ENCODE measurements at regions not wholly inside any gene's neighbourhood (a gene's known extent, or its start where the extent isn't known, plus 50 kb on each side); places are given as distances from the start of the nearest gene placed in this dataset.

DNA sequence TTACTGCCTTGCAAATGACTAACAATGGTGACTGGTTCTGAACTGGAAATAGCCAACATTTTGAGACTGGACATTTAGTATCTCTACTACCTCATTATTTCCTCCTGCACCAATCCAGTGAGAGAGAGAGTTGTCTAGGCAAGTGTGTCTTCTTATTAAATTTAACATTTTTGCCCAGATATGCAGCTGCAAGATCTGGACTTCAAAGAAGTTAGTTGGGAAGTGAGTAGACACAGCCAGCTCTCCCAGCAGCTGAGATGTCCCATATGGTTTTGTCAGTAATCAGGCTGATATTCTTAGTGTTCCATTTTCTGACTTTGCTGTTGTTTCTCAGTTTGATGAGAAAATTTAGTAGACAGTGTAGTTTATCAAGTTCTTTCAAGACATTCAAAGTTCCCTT lies 1778.8 kb upstream of the CDH6 start:
- FAIRE-seq, result no peak

More for the DNA sequence above, 1778.8 kb upstream of the CDH6 start:
- no peaks in the 10 kb centered on the region for H3K36me3 ChIP-seq (ENCODE audit: control insufficient read depth in 2 of 4, insufficient read depth in 4 of 4, low read length in 3 of 4)
- H4K5ac ChIP-seq (ENCODE audit: insufficient read length, low read depth, low read length), result no peak overlapping the region
- H3K9me3 ChIP-seq (ENCODE audit: insufficient read depth in 2 of 2, low read depth in 1 of 2, low read length in 1 of 2), result no peaks in the 10 kb centered on the region
- H4K8ac ChIP-seq (ENCODE audit: extremely low read depth, insufficient read depth, low read length), result no peak overlapping the region
- no peak overlapping the region for H2BK120ac ChIP-seq (replicated peaks; ENCODE audit: low read depth, low read length)
- no peak overlapping the region for H3K56ac ChIP-seq (replicated peaks; ENCODE audit: insufficient read length, low read depth, low read length)
- TF ChIP-seq RNF2 (IDR thresholded peaks at IDR 0.05; ENCODE audit: borderline replicate concordance, low read depth, low read length, missing control alignments, poor library complexity, severe bottlenecking) (no peak), HDAC6 (IDR thresholded peaks at IDR 0.05; ENCODE audit: low read depth, low read length) (no peak), SAP30 (IDR thresholded peaks at IDR 0.05; ENCODE audit: insufficient read depth, insufficient replicate concordance, low read length) (no peak), POLR2A (IDR thresholded peaks at IDR 0.05; ENCODE audit: control extremely low read depth in 1 of 2, low read depth in 2 of 2, low read length in 2 of 2) (no peak), RFX5 (IDR thresholded peaks at IDR 0.05; ENCODE audit: borderline replicate concordance, low read depth, low read length) (no peak), CHD2 (IDR thresholded peaks at IDR 0.05; ENCODE audit: low read length) (no peak), CTCF (IDR thresholded peaks at IDR 0.05; ENCODE audit: control extremely low read depth in 1 of 3, insufficient read depth in 1 of 3, low read depth in 1 of 3, low read length in 3 of 3) (no peak), SP4 (IDR thresholded peaks at IDR 0.05; ENCODE audit: low read length) (no peak), BCL11A (IDR thresholded peaks at IDR 0.05; ENCODE audit: low read depth in 2 of 2, low read length in 2 of 2) (no peak), HDAC2 (IDR thresholded peaks at IDR 0.05; ENCODE audit: borderline replicate concordance in 1 of 2, low read depth in 2 of 2, low read length in 2 of 2) (no peak), BRCA1 (IDR thresholded peaks at IDR 0.05; ENCODE audit: low read depth, low read length) (no peak), CHD1 (IDR thresholded peaks at IDR 0.05; ENCODE audit: low read depth, low read length) (no peak), FOSL1 (IDR thresholded peaks at IDR 0.05; ENCODE audit: insufficient read depth, low read depth, low read length) (no peak), POLR2AphosphoS5 (IDR thresholded peaks at IDR 0.05; ENCODE audit: low read depth, low read length) (no peak)
- H3K27me3 ChIP-seq (replicated peaks in 1 of 4; ENCODE audit: control insufficient read depth in 3 of 4, extremely low read depth in 1 of 4, insufficient read depth in 3 of 4, low read length in 3 of 4), result no peaks in the 10 kb centered on the region
- no peak overlapping the region for H3K9ac ChIP-seq (replicated peaks in 1 of 4; ENCODE audit: extremely low read depth in 1 of 4, low read depth in 3 of 4, low read length in 3 of 4)
- no peak overlapping the region for H3K18ac ChIP-seq (ENCODE audit: extremely low read depth, low read length)
- H3K27ac ChIP-seq (ENCODE audit: low read depth, low read length), result no peak overlapping the region
- H3K14ac ChIP-seq (ENCODE audit: insufficient read length), result no peak overlapping the region
- H4K20me1 ChIP-seq (replicated peaks in 1 of 2; ENCODE audit: control insufficient read depth in 1 of 2, insufficient read depth in 2 of 2, low read length in 2 of 2), result no peaks in the 10 kb centered on the region
- H3K4me3 ChIP-seq (ENCODE audit: extremely low read depth in 1 of 4, insufficient read depth in 2 of 4, low read depth in 3 of 4, low read length in 4 of 4), result no peak overlapping the region
- H3K79me2 ChIP-seq (ENCODE audit: control insufficient read depth in 1 of 2, insufficient read depth in 2 of 2, low read length in 2 of 2), result no peaks in the 10 kb centered on the region
- H3K23me2 ChIP-seq (ENCODE audit: low read depth, low read length), result no peaks in the 10 kb centered on the region
- DNase-seq (ENCODE audit: low read depth in 1 of 2, low spot score in 2 of 2), result no peak
- no peak overlapping the region for H4K91ac ChIP-seq (replicated peaks; ENCODE audit: insufficient read length, low read length)
- POLR2A ChIA-PET (ENCODE audit: partially characterized antibody), result no interaction called here
- no peaks in the 10 kb centered on the region for H3K79me1 ChIP-seq (ENCODE audit: low read depth, low read length)
- CTCF ChIA-PET (ENCODE audit: partially characterized antibody), result no interaction called here
- H2BK15ac ChIP-seq (ENCODE audit: low read length), result no peak overlapping the region
- no peak overlapping the region for H2AFZ ChIP-seq (ENCODE audit: low read length)
- no peaks in the 10 kb centered on the region for H3K4me1 ChIP-seq (replicated peaks in 1 of 4; ENCODE audit: control insufficient read depth in 3 of 4, insufficient read depth in 4 of 4, low read length in 3 of 4)
- H2BK12ac ChIP-seq (ENCODE audit: low read depth, low read length), result no peak overlapping the region
- H3K23ac ChIP-seq (ENCODE audit: insufficient read length), result no peak overlapping the region
- H2BK20ac ChIP-seq (ENCODE audit: low read length), result no peak overlapping the region
- no peak overlapping the region for H3K4ac ChIP-seq (replicated peaks; ENCODE audit: insufficient read length, low read depth, low read length)
- no peak overlapping the region for H2BK5ac ChIP-seq (ENCODE audit: low read depth, low read length)
- H2AK5ac ChIP-seq (ENCODE audit: low read depth, low read length), result no peak overlapping the region
- H3K4me2 ChIP-seq (ENCODE audit: insufficient read depth in 1 of 2, low read depth in 2 of 2, low read length in 2 of 2), result no peak overlapping the region

Measured in H1 (cell line).